H1 (cell line): ENCODE measurements at regions not wholly inside any gene's neighbourhood (a gene's known extent, or its start where the extent isn't known, plus 50 kb on each side); places are given as distances from the start of the nearest gene placed in this dataset.

Experiments used
- BACH1 ChIP-seq: IDR thresholded peaks from 2 replicates; pipeline ENCODE4 v1.6.1; 2012; ENCODE audit warnings: low read length, improper control_type of control experiment
- TF ChIP-seq, protein P1 (sequence below): fragments of 300-600 bp; sonication (generic); IDR thresholded peaks from 2 replicates; pipeline ENCODE4 v1.7.1; 2012; ENCODE audit warnings: low read length, moderate library complexity, mild to moderate bottlenecking, inconsistent platforms; ENCODE audit not compliant: insufficient replicate concordance

DNA sequence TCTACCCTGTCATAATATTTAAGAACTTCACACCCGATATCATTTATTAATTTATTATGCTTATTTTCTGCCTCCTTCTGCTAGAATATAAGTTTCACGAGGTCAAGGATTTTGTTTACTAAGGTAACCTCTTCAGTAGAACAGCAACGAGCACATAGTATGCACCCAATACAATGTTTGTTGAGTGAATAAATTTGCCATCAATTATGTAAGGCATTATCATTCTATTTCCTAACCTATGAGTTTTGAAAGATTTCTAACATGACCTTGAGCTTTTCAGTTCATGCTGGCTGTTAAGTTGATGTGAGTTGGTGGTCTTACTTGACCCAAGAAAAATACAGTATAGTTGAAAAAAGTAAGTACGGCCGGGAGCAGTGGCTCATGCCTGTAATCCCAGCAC is 125.9 kb upstream of the LOC128125822 start (continued):
- TF ChIP-seq BACH1: no peak
- TF ChIP-seq, protein P1, sequence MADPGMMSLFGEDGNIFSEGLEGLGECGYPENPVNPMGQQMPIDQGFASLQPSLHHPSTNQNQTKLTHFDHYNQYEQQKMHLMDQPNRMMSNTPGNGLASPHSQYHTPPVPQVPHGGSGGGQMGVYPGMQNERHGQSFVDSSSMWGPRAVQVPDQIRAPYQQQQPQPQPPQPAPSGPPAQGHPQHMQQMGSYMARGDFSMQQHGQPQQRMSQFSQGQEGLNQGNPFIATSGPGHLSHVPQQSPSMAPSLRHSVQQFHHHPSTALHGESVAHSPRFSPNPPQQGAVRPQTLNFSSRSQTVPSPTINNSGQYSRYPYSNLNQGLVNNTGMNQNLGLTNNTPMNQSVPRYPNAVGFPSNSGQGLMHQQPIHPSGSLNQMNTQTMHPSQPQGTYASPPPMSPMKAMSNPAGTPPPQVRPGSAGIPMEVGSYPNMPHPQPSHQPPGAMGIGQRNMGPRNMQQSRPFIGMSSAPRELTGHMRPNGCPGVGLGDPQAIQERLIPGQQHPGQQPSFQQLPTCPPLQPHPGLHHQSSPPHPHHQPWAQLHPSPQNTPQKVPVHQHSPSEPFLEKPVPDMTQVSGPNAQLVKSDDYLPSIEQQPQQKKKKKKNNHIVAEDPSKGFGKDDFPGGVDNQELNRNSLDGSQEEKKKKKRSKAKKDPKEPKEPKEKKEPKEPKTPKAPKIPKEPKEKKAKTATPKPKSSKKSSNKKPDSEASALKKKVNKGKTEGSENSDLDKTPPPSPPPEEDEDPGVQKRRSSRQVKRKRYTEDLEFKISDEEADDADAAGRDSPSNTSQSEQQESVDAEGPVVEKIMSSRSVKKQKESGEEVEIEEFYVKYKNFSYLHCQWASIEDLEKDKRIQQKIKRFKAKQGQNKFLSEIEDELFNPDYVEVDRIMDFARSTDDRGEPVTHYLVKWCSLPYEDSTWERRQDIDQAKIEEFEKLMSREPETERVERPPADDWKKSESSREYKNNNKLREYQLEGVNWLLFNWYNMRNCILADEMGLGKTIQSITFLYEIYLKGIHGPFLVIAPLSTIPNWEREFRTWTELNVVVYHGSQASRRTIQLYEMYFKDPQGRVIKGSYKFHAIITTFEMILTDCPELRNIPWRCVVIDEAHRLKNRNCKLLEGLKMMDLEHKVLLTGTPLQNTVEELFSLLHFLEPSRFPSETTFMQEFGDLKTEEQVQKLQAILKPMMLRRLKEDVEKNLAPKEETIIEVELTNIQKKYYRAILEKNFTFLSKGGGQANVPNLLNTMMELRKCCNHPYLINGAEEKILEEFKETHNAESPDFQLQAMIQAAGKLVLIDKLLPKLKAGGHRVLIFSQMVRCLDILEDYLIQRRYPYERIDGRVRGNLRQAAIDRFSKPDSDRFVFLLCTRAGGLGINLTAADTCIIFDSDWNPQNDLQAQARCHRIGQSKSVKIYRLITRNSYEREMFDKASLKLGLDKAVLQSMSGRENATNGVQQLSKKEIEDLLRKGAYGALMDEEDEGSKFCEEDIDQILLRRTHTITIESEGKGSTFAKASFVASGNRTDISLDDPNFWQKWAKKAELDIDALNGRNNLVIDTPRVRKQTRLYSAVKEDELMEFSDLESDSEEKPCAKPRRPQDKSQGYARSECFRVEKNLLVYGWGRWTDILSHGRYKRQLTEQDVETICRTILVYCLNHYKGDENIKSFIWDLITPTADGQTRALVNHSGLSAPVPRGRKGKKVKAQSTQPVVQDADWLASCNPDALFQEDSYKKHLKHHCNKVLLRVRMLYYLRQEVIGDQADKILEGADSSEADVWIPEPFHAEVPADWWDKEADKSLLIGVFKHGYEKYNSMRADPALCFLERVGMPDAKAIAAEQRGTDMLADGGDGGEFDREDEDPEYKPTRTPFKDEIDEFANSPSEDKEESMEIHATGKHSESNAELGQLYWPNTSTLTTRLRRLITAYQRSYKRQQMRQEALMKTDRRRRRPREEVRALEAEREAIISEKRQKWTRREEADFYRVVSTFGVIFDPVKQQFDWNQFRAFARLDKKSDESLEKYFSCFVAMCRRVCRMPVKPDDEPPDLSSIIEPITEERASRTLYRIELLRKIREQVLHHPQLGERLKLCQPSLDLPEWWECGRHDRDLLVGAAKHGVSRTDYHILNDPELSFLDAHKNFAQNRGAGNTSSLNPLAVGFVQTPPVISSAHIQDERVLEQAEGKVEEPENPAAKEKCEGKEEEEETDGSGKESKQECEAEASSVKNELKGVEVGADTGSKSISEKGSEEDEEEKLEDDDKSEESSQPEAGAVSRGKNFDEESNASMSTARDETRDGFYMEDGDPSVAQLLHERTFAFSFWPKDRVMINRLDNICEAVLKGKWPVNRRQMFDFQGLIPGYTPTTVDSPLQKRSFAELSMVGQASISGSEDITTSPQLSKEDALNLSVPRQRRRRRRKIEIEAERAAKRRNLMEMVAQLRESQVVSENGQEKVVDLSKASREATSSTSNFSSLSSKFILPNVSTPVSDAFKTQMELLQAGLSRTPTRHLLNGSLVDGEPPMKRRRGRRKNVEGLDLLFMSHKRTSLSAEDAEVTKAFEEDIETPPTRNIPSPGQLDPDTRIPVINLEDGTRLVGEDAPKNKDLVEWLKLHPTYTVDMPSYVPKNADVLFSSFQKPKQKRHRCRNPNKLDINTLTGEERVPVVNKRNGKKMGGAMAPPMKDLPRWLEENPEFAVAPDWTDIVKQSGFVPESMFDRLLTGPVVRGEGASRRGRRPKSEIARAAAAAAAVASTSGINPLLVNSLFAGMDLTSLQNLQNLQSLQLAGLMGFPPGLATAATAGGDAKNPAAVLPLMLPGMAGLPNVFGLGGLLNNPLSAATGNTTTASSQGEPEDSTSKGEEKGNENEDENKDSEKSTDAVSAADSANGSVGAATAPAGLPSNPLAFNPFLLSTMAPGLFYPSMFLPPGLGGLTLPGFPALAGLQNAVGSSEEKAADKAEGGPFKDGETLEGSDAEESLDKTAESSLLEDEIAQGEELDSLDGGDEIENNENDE: no peak
